ENCODE measurements at regions not wholly inside any gene's neighbourhood (a gene's known extent, or its start where the extent isn't known, plus 50 kb on each side); places are given as distances from the start of the nearest gene placed in this dataset.

DNA sequence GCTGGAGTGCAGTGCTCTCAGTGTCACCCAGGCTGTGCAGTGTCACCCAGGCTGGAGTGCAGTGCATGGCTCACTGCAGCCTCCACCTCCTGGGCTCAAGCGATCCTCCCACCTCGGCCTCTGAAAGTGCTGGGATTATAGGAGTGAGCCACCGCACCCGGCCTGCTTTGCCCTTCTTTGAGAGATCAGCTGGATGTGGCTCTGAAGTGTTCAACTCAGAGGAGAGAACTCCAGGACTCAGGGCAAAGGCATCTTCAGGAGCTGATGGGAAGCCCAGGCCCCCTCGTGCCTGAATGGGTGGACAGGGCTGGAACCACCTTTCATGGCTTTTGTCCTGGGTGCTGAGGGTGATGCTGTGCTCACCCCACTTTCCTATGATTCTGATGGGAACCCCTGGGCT, 52.0 kb upstream of the HAAO start:
- Mint-ChIP-seq H3K9me3 (ENCODE audit: low read depth) (no peaks in the 10 kb centered on the region), H3K27me3 (no peaks in the 10 kb centered on the region), H3K4me3 (no peak overlapping the region), H3K36me3 (ENCODE audit: low read depth) (no peaks in the 10 kb centered on the region), H3K4me1 (no peaks in the 10 kb centered on the region), H3K27ac (no peak overlapping the region)
- DNase-seq = no peak
- intact Hi-C loops (cut with DNase I, micrococcal nuclease) = no loop called here
- ChIA-PET POLR2A (no interaction called here), CTCF (interaction anchor here (0.7 kb wide), 1 partner anchor 1275 kb away, joined by 3 read pairs; no protein-coding TSS in a partner anchor)
- no peak for ATAC-seq

DNA sequence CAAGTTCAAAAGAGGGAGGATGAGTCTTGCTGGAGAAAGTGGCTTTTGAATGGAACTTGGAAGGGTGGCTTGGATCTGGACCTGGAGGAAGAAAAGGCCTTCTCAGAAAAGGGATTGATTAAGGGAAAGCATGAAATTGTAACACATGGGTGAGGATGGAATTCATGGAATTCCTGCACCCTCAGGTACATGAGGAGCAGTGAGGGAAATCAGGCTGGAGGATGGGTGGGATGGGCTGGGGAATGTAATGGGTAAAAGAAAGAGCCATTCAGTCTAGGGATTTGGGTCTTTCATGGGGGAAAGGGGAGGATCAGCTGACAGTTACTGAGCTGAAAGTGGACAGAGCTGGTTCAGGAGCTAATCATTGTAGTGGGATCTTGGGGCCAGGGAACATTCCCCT, 51.2 kb upstream of the HAAO start:
- DNase-seq = no peak
- H3K27me3 Mint-ChIP-seq = no peaks in the 10 kb centered on the region
- H3K4me3 Mint-ChIP-seq = no peak overlapping the region
- H3K4me1 Mint-ChIP-seq = no peaks in the 10 kb centered on the region
- H3K9me3 Mint-ChIP-seq (ENCODE audit: low read depth) = no peaks in the 10 kb centered on the region
- intact Hi-C loops (cut with DNase I, micrococcal nuclease) = no loop called here
- ChIA-PET POLR2A (no interaction called here), CTCF (no interaction called here)
- H3K36me3 Mint-ChIP-seq (ENCODE audit: low read depth) = no peaks in the 10 kb centered on the region
- H3K27ac Mint-ChIP-seq = no peak overlapping the region
- no peak for ATAC-seq

DNA sequence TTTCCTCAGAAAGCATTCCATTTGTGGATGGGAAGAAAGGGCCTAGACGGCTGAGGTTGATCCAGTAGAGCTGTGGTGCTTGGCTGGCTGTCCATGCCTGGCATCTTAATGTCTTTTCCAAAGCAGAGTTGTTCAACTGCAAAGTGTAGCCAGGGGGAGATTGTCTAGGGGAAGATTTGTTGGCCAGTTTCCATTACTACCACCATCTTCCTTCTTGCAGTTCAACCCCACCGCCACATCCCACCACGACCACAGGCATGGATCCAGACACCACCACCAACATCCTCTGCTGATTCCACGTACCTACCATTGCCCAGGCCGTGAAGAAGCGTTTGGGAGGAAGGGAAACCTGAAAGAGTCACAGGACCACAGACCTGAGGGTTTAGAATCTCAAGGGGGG, 50.7 kb upstream of the HAAO start:
- no peaks in the 10 kb centered on the region for H3K36me3 Mint-ChIP-seq (ENCODE audit: low read depth)
- ATAC-seq = no peak
- DNase-seq = no peak
- no peaks in the 10 kb centered on the region for H3K9me3 Mint-ChIP-seq (ENCODE audit: low read depth)
- H3K27me3 Mint-ChIP-seq = no peaks in the 10 kb centered on the region
- no peak overlapping the region for H3K27ac Mint-ChIP-seq
- no peak overlapping the region for H3K4me3 Mint-ChIP-seq
- ChIA-PET CTCF (no interaction called here), POLR2A (no interaction called here)
- intact Hi-C loops (cut with DNase I, micrococcal nuclease) = no loop called here
- no peaks in the 10 kb centered on the region for H3K4me1 Mint-ChIP-seq

DNA sequence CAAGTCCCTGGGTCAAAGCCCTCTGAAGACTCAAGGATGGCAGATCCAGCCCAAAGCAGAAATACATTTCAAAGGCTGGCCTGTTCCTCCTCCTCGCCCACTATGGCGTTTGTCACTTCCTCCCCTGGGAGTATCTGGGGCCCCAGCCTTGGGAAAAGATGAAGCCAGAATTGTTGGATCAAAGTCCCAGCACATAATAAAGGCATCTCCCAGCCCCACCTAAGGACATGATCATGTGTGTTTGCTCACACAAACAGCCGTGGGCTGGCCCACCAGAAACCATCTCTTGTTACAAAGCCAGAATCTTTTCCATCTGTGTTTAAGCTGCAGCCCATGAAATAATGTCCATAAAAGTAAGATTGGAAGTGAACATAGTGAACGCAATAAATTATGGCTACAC, 50.1 kb upstream of the HAAO start:
- DNase-seq = no peak
- no peak overlapping the region for H3K4me3 Mint-ChIP-seq
- POLR2A ChIA-PET = no interaction called here

More for the DNA sequence above, 50.1 kb upstream of the HAAO start:
- Mint-ChIP-seq H3K27me3 (no peaks in the 10 kb centered on the region), H3K36me3 (ENCODE audit: low read depth) (no peaks in the 10 kb centered on the region), H3K4me1 (no peaks in the 10 kb centered on the region), H3K9me3 (ENCODE audit: low read depth) (no peaks in the 10 kb centered on the region), H3K27ac (no peak overlapping the region)
- intact Hi-C loops (cut with DNase I, micrococcal nuclease) = no loop called here
- CTCF ChIA-PET = no interaction called here
- ATAC-seq = no peak

Measured in activated CD4-positive, alpha-beta T cell treated with anti-CD3 and anti-CD28 coated beads for 36 hours (primary cell).